ENCODE measurements at regions not wholly inside any gene's neighbourhood (a gene's known extent, or its start where the extent isn't known, plus 50 kb on each side); places are given as distances from the start of the nearest gene placed in this dataset.

- ATAC-seq = no peak
Measured at GRCh38 chr6:120211955-120212792, 862.6 kb upstream of the MAN1A1 start.

- ATAC-seq = no peak
Measured at GRCh38 chr6:120202878-120203277, 853.3 kb upstream of the MAN1A1 start.

GRCh38 chr6:120200853-120201252, 851.3 kb upstream of the MAN1A1 start:
- ATAC-seq = no peak

- ATAC-seq = no peak
Measured at GRCh38 chr6:120198033-120198432, 848.5 kb upstream of the MAN1A1 start.

GRCh38 chr6:120186080-120186479, 836.5 kb upstream of the MAN1A1 start:
- no peak for ATAC-seq

GRCh38 chr6:120173250-120173649, 823.7 kb upstream of the MAN1A1 start:
- ATAC-seq = no peak

DNA sequence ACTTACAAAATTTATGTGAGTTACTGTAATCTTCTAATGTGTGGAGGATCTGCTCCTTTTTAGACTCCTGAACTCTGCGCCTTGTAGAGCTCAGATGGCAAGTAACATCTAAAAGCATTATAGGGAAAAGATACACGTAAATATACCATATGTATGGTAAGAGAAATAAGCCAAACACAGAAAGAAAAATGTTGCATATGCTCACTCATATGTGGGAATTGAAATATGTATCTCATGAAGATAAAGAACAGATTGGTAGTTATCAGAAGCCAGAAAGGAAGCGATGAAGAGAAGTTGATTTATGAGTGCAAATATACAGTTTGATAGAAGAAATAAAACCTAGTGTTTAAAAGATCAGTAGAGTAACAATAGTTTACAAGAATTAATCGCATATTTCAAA, 815.0 kb upstream of the MAN1A1 start:
- no peak for ATAC-seq

DNA sequence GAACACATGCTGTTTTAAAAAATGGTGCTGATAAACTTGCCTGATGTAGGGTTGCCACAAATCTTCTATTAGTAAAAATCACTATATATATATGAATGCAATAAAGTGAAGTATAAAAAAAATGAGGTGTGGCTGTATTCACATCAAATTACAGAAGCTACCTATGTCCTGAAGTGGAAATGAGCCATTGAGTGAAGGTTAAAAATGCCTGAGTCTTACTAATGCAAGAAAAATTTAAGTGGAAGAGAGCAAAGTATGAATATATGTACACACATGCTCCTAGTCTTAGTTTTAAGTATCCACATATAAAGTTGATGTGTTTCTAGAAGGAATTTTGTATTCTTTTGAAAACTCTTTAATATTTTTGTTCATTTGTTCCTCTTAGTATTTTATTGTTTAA, 808.3 kb upstream of the MAN1A1 start:
- no peak for ATAC-seq

DNA sequence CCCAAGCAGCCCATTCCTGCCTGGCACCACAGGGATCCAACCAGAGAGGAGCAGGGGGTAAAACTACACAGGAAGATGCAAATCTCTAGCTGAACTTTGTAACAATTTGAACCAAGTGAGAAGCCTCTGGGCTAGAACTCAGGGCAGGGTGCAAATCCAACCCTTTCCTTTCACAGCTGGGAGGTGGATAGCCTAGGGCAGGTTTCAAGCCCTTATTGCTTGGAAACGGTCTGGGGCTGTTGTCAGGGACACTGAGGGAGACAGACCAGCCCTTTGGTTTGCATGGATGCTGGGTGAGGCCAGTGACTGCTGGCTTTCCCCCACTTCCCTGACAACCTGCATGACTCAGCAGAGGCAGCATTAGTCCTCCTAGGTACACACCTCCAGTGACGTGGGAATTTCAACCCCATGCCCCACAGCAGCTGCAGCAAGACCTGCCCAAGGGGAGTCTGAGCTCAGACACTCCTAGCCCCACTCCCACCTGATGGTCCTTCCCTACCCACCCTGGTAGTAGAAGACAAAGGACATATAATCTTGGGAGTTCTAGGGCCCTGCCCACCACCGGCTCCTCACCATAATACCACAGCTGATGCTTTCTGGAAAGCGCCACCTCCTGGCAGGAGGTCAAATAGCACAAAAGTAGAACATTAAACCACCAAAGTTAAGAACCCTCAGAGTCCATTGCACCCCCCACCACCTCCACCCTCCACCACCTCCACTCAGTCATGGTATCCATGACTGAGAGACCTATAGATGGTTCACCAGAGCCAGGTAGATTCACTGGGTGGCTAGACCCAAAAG, 797.7 kb upstream of the MAN1A1 start:
- ATAC-seq = no peak

- ATAC-seq = no peak
Measured at GRCh38 chr6:120141601-120142000, 792.0 kb upstream of the MAN1A1 start.

GRCh38 chr6:120137492-120137891, 787.9 kb upstream of the MAN1A1 start:
- no peak for ATAC-seq

- ATAC-seq = no peak
Measured at GRCh38 chr6:120129228-120129627, 779.7 kb upstream of the MAN1A1 start.

- no peak for ATAC-seq
Measured at GRCh38 chr6:120122401-120122800, 772.8 kb upstream of the MAN1A1 start.

- no peak for ATAC-seq
Measured at GRCh38 chr6:120116343-120116742, 766.8 kb upstream of the MAN1A1 start.

DNA sequence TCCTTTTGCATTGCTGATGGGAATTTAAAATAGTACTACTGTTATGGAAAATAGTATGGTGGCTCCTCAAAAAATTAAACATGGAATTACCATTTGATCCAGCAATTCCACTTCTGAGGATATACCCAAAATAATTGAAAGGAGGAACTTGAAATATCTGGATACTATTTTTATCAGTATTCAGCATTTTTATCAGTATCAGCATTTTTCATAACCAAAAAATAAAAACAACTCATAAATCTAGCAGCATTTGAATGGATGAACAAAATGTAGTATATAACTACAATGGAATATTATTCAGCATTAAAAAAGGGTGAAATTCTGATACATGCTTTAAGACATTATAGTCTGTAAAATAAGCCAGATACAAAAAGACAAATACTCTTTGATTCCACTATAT, 763.4 kb upstream of the MAN1A1 start:
- no peak for ATAC-seq

- ATAC-seq = no peak
Measured at GRCh38 chr6:120111001-120111400, 761.4 kb upstream of the MAN1A1 start.

GRCh38 chr6:120108061-120108795, 758.7 kb upstream of the MAN1A1 start:
- ATAC-seq = no peak

GRCh38 chr6:120103618-120104017, 754.1 kb upstream of the MAN1A1 start:
- no peak for ATAC-seq

GRCh38 chr6:120096696-120097260, 747.2 kb upstream of the MAN1A1 start:
- no peak for ATAC-seq

DNA sequence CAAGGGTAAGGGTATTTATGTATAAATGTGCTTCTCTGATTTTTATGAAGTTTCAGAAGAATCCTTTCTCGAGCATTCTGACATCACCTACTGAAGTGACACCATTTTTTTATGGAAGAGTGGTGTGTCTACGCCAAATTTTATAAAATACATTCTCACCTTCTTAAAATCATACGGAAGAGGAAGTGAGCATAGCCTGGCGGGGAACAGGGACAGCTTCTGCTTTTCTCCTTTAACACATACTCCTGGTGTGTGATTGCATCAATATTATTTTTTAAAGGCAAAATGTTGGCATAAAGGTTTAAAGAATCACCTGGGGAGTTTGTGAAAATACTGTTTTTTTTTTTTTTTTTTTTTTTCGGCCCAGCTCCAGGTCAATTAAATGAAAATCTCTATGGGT, 733.6 kb upstream of the MAN1A1 start:
- no peak for ATAC-seq

GRCh38 chr6:120077489-120077888, 727.9 kb upstream of the MAN1A1 start:
- ATAC-seq = peak in 1 of 2 donors; percentile 21

GRCh38 chr6:120058410-120058809, 708.8 kb upstream of the MAN1A1 start:
- ATAC-seq = no peak

DNA sequence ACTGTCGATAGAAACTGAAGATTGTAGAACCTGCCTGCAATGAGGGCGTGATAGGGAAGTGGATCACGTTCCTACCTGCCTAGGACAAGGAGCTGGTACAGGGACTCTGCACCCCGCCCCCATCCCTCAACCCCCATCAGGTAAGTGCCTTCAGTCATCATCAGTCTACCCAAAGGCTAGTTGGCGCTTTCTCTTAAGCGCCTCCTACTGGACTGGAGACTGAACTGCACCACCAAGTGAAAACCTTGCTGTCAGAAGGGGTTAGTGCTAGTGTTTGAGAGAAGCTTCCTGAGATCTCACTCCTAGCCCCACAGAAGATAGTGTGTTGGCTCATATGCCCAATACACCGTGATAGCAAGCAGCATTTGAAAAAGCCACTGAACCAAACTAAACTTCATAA, 706.5 kb upstream of the MAN1A1 start:
- no peak for ATAC-seq

Data from activated CD4-positive, CD25-positive, alpha-beta regulatory T cell treated with anti-CD3 and anti-CD28 coated beads, Interleukin-2, amount 50 U/mL, for 24 hours (primary cell).